Right cardiac atrium (tissue), 5 donors: ENCODE measurements at regions not wholly inside any gene's neighbourhood (a gene's known extent, or its start where the extent isn't known, plus 50 kb on each side); places are given as distances from the start of the nearest gene placed in this dataset.

Experiments used
- ATAC-seq, 2 donors: fragments of 200-7000 bp; cut with Tn5 transposase; one replicate each; pipeline versions ENCODE4 v1.8.0 to v1.9.1; 2020; ENCODE audit warnings: moderate library complexity in 2 of 2, mild to moderate bottlenecking in 1 of 2
- DNase-seq, 3 donors: peaks; one replicate each; pipeline ENCODE4 v3.0.0-alpha.2; 2020
- H3K27ac ChIP-seq: one replicate; pipeline ENCODE4 v1.5.1; 2013; ENCODE audit warnings: mild to moderate bottlenecking, low read length, control low read depth, moderate library complexity
- H3K27me3 ChIP-seq: one replicate; pipeline ENCODE4 v1.6.1; 2013; ENCODE audit not compliant: control insufficient read depth, insufficient read depth
- H3K4me1 ChIP-seq: one replicate; pipeline ENCODE4 v1.6.1; 2013; ENCODE audit warnings: low read length; ENCODE audit not compliant: control insufficient read depth, insufficient read depth
- H3K4me3 ChIP-seq: one replicate; pipeline ENCODE4 v1.5.1; 2013; ENCODE audit warnings: low read length, control low read depth
- H3K9me3 ChIP-seq: one replicate; pipeline ENCODE4 v1.6.1; 2013; ENCODE audit warnings: low read length; ENCODE audit not compliant: control insufficient read depth
- WGBS: extraction: QIAGEN DNeasy Blood & Tissue Kit; methylation state at CpG from one replicate; pipeline ENCODE4 v1.1.7; 2013; 5-methylcytosine and 5-hydroxymethylcytosine counted together
- intact Hi-C, 4 donors: fragments of 100-400 bp; cut with DNase I; formaldehyde crosslinking; loops; one replicate each; pipeline versions ENCODE4 v1.11.0 to v1.14.0; 2022 to 2023
- donor health status: healthy with polysubstance abuse.
- donor health status: DM: no; HTN: yes; CAD: no.
- donor health status: DM: no; HTN: no; CAD: no.
- donor health status: DM: no; HTN: yes; CAD: no; lungs with severe emphysema.
- donor health status: DM: yes; HTN: yes; CAD: no.

DNA sequence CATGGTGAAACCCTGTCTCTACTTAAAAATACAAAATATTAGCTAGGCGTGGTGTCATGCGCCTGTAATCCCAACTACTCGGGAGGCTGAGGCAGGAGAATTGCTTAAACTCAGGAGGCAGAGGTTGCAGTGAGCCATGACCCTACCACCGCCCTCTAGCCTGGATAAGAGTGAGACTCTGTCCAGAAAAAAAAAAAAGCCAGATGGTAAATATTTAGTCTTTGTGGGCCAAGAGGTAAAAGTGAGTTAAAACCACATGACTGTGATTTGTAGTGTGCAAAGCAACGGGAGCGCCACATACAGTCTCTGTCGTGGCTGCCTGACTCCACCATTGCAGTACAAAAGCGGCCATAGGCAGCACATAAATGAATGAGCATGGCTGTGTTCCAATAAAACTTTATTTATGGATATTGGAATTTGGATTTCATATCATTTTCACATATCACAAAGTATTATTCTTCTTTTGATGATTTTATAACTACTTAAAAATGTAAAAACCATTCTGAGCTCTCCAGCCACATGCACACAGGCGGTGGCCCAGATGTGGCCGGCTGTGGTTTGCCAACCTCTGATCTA lies 51.8 kb upstream of the CASZ1 start:
- ATAC-seq (no peak), DNase-seq (peak in 1 of 3 donors; percentile 2)
- Histone ChIP-seq H3K4me3 (no peak overlapping the region), H3K9me3 (no peaks in the 10 kb centered on the region), H3K4me1 (no peaks in the 10 kb centered on the region), H3K27ac (no peak overlapping the region), H3K27me3 (no peaks in the 10 kb centered on the region)
- intact Hi-C loops: no loop called here
- 91% methylated on average over 10 of the region's 10 CpGs for WGBS

DNA sequence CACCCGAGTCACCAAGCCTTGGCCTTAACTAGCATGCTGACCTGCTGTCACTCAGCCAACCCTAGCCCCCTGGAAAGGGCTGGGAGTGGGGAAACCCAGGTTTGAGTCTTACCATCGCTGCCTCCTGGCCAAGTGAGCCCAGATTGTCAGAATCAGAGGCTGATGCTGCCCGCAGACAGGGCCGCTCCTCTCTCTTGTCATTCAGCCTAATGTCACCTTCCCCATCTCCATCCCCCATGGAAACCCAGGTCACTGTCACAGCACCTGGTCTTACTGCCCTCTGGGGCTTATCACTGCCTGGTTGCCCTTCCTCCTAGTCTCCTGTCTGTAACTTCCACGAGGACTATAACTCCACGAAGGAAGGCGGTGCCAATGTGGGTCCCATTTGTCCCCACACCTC lies 53.6 kb upstream of the CASZ1 start:
- no peak for DNase-seq
- intact Hi-C loops: no loop called here
- WGBS: 61% methylated on average over 7 of the region's 7 CpGs
- Histone ChIP-seq H3K9me3 (no peaks in the 10 kb centered on the region), H3K4me3 (no peak overlapping the region), H3K27me3 (no peaks in the 10 kb centered on the region), H3K4me1 (no peaks in the 10 kb centered on the region), H3K27ac (no peak overlapping the region)
- no peak for ATAC-seq

DNA sequence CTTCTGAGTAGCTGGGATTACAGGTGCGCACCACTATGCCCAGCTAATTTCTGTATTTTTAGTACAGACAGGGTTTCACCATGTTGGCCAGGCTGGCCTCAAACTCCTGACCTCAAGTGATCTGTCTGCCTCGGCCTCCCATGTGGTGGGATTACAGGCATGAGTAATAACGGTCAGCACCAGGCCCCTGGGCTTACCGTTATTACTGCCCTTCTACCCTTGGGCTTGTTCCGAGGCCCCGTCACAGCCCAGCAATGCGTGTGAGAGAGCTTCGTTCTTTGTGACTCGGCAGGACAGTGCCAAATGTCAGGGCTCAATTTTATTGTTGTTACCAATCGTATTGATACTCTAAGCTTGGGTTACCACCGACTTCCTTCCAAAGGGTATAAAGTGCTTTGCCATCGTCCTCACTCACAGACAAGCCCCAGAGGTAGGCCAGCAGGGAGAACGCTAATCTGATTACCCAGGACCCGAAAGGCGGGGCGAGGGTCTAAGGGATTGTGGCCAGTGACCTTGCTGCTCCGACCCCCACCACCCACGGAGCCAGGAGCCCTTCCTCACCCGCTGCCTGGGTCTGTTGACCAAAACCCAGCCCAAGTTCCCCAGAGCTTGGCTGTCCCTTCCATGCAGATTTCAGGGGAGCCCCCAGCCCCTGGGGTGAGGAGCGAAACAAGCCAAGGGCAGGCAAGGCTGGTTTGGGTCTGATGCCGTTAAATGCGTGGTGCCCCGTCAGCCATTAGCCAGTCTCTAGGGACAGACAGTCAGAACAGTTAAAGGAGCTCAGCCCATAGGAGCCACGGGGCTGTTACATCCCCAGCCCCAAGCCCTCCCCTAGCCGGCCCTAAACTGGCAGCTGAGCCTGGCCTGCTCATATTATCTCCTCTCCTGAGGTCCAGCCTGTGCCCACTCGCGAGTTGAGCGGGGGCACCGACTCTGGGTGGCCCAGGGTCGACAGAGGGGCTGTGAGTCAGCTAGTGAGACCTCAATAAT lies 54.9 kb upstream of the CASZ1 start:
- Histone ChIP-seq H3K27ac (no peak overlapping the region), H3K4me1 (no peaks in the 10 kb centered on the region), H3K4me3 (no peak overlapping the region), H3K27me3 (no peaks in the 10 kb centered on the region), H3K9me3 (no peaks in the 10 kb centered on the region)
- intact Hi-C loops: no loop called here
- ATAC-seq (peak in 1 of 2 donors; percentile 8), DNase-seq (no peak)
- WGBS: 70% methylated on average over 30 of the region's 30 CpGs

DNA sequence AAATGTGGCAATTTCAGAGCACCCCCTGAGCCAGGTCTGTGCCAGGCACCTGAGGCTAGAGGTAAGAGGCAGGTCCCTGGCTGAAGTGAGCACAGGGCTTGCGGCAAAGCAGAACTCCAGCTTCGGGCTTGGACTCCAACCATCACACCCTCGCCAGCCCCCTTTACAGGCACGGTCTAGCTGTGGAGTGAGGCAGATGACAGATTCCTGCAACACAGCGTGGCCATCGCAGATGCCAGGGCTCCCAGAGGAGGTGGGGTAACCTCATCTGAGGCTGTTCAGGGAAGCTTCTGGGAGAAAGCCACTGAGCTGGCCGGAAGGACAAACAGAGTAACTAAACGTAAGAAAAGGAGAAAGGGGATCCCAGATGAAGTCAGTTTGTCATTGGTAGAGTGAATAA lies 55.6 kb upstream of the CASZ1 start:
- H3K27ac ChIP-seq: no peak overlapping the region
- WGBS: 64% methylated on average over 8 of the region's 8 CpGs

DNA sequence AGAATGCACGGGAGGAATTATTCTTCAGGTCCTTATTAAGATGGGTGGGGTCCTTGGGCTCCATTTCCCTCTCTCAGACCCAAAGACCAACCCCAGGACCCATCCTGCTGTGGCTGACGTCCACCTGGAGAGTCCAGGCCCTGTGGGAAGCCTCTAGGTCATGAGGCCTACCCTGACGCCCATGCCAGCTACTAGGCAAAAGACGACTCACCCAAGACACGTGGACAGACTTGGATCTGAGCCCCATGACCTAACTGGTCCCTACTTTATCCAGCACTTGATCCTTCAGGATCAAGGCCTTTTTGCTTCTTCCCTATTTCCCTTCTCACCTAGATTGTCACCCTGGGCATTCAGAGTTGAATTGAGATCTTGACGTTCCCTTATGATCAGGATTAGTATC lies 56.0 kb upstream of the CASZ1 start:
- DNase-seq (no peak), ATAC-seq (no peak)
- Histone ChIP-seq H3K27me3 (no peaks in the 10 kb centered on the region), H3K4me3 (no peak overlapping the region), H3K27ac (no peak overlapping the region), H3K4me1 (no peaks in the 10 kb centered on the region), H3K9me3 (no peaks in the 10 kb centered on the region)
- 64% methylated on average over 6 of the region's 6 CpGs for WGBS
- intact Hi-C loops: no loop called here

More for the DNA sequence above, 55.6 kb upstream of the CASZ1 start:
- Histone ChIP-seq H3K4me1 (no peaks in the 10 kb centered on the region), H3K27me3 (no peaks in the 10 kb centered on the region), H3K9me3 (no peaks in the 10 kb centered on the region), H3K4me3 (no peak overlapping the region)
- intact Hi-C loops: no loop called here
- no peak for DNase-seq
- ATAC-seq: peak; percentile 33 to 40

DNA sequence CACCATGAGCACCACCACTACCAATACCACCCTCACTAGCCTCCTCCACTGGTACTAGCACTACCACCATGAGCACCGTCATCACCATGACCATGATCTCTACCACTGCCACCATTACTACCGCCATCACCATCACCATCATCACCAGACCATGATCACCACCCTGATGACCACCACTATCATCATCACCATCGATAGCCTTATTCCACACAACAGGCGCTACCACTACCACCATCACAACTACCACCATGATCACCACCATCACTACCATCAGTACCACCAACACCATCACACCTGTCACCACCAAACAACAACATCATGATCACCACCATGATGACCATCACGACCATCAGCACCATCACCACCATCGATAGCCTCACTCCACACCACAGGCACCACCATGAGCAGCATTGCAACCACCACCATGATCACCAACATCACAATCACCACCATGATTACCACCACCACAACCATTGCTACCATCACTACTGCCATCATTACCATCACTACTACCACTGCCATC lies 56.6 kb upstream of the CASZ1 start:
- no peak overlapping the region for H3K4me3 ChIP-seq
- 97% methylated on average over 6 of the region's 6 CpGs for WGBS
- H3K27ac ChIP-seq: no peak overlapping the region
- no peaks in the 10 kb centered on the region for H3K27me3 ChIP-seq
- DNase-seq (no peak), ATAC-seq (no peak)
- no peaks in the 10 kb centered on the region for H3K9me3 ChIP-seq
- H3K4me1 ChIP-seq: no peaks in the 10 kb centered on the region
- intact Hi-C loops: no loop called here

DNA sequence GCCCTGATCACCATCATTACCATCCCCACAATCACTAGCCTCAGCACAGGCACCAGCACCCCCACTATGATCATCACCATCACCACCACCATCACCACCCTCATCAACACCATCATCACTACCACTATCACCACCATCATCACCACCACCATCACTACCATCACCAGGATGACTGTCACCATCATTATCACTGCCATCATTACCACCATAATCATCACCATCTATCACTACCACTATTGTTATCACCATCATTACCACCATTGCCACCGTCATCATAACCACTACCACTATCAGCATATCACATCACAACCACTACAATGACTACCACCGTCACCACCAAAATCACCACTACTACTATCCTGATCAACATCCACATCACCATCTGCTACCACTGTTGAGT lies 57.3 kb upstream of the CASZ1 start:
- Histone ChIP-seq H3K9me3 (no peaks in the 10 kb centered on the region), H3K27me3 (no peaks in the 10 kb centered on the region), H3K27ac (no peak overlapping the region), H3K4me1 (no peaks in the 10 kb centered on the region), H3K4me3 (no peak overlapping the region)
- no peak for DNase-seq
- WGBS: 91% methylated on average over 2 of the region's 2 CpGs
- intact Hi-C loops: no loop called here
- no peak for ATAC-seq

DNA sequence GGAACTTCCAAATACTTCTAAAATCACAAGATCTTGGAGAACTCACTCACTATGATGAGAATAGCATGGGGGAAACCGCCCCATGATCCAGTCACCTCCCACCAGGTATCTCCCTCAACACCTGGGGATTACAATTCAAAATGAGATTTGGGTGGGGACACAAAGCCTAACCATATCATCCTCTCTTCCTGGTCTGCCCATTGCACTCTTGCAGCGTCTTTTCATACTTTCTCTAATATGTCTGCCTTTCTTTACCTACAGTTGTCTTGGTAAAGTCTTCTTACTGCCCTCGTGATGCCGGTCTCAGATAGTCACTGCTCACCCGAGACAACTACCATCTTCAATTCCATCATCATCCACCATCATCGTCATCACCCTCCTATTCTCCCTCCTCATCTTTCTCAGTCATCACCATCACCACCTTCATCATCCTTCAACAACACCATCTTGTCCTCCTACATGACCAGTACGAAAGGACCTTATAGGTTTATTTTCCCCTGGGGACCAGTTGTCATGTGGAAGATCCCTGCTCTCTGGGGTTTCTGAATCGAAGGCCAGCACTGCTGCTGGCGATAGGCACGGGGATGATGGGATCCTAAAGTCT lies 58.5 kb upstream of the CASZ1 start:
- no peak overlapping the region for H3K27ac ChIP-seq
- no peak overlapping the region for H3K4me3 ChIP-seq
- H3K4me1 ChIP-seq: no peaks in the 10 kb centered on the region
- intact Hi-C loops: no loop called here
- 90% methylated on average over 10 of the region's 10 CpGs for WGBS
- no peak for DNase-seq
- no peak for ATAC-seq
- no peaks in the 10 kb centered on the region for H3K27me3 ChIP-seq
- no peaks in the 10 kb centered on the region for H3K9me3 ChIP-seq

DNA sequence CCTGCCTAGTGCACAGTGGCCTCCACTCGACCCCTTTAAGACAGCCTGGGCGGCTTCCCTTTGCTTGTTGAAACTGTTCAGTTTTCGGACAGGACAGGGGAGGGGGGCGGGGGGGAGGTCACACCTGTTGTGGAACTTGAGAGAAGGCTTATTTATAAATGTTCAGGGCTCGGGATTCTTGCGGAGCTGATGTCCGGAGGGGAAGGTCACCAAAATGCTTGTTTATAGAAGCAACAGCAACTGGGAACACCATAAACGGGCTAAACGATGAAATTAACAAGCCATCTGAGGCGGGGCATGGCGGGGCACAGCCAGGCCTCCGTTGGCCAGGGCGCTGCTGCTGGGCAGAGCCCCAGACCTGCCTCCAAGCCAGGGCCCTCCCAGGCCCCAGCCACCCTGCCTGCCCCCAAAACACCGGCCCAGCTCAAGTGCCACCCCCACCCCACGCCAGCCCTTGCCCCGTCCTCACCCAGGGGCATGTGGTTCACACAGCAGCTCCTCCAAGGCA lies 59.8 kb upstream of the CASZ1 start:
- no peak for DNase-seq
- no peak for ATAC-seq
- Histone ChIP-seq H3K4me1 (no peaks in the 10 kb centered on the region), H3K4me3 (no peak overlapping the region), H3K27me3 (no peaks in the 10 kb centered on the region), H3K27ac (no peak overlapping the region), H3K9me3 (no peaks in the 10 kb centered on the region)
- intact Hi-C loops: no loop called here
- 74% methylated on average over 16 of the region's 16 CpGs for WGBS

DNA sequence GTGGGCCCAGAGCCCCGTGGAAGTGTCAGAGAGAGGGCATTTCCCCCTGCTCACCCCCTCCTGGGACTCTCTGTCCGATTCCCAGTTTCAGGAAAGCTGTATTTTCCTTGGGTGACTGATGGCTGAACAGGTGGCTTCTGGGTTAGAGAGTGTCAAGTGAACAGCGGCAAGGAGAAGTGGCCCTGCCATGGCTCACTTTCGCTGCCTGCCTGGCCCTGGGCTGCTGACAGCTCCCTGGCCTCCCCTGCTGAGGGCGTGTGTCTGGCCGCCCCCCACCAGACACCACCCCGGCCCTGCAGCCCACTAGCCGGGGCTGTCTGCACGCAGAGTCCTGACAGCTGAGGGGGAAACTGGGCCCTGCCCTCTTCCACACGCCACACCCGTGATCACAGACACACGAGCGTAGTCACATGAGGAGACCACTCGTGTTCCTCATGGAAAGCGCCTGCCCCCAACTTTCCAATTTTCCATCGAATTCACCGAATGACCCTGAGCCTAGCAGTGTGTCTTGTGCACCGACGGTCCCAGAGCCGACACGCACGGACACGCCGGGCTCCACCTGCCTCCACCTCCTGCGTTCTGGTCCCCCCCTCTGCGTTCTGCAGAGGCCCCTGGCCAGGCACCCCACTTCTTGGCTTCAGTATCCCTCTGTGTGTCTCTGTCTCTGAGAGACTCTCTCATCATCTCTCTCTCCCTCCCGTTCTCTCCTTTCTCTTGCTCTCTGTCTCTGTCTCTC lies 60.6 kb upstream of the CASZ1 start:
- no peaks in the 10 kb centered on the region for H3K4me1 ChIP-seq
- H3K27ac ChIP-seq: no peak overlapping the region
- intact Hi-C loops: no loop called here
- H3K27me3 ChIP-seq: no peaks in the 10 kb centered on the region
- H3K9me3 ChIP-seq: no peaks in the 10 kb centered on the region
- ATAC-seq (no peak), DNase-seq (peak in 1 of 3 donors; percentile 36)
- no peak overlapping the region for H3K4me3 ChIP-seq
- 59% methylated on average over 27 of the region's 27 CpGs for WGBS
